H1 (cell line): ENCODE measurements at regions not wholly inside any gene's neighbourhood (a gene's known extent, or its start where the extent isn't known, plus 50 kb on each side); places are given as distances from the start of the nearest gene placed in this dataset.

ENCODE experiments used
- CEBPB ChIP-seq: IDR thresholded peaks from 2 replicates; pipeline ENCODE4 v1.6.1; 2012; ENCODE audit warnings: low read depth, low read length
- CREB1 ChIP-seq: IDR thresholded peaks from 2 replicates; pipeline ENCODE4 v1.6.1; 2012; ENCODE audit warnings: inconsistent platforms
- FOSL1 ChIP-seq: IDR thresholded peaks from 2 replicates; pipeline ENCODE4 v1.6.1; 2011; ENCODE audit warnings: mild to moderate bottlenecking, low read depth, low read length, moderate library complexity; ENCODE audit not compliant: insufficient read depth
- HDAC2 ChIP-seq, 2 experiments: fragments of 300-600 bp in 1 of 2; sonication (generic) in 1 of 2; IDR thresholded peaks; 2 replicates each; pipeline ENCODE4 v1.6.1; 2011 to 2012; ENCODE audit warnings: low read depth in 2 of 2, low read length in 2 of 2, mild to moderate bottlenecking in 2 of 2, moderate library complexity in 2 of 2, borderline replicate concordance in 1 of 2, inconsistent platforms in 1 of 2
- TF ChIP-seq, protein P1 (sequence below), 3 experiments: IDR thresholded peaks; 1 replicate in 2 of 3; 2 replicates in 1 of 3; pipeline versions ENCODE4 v1.5.1 to v1.6.1; 2011; ENCODE audit warnings: low read length in 3 of 3, mild to moderate bottlenecking in 3 of 3, inconsistent platforms in 2 of 3, low read depth in 1 of 3, moderate library complexity in 1 of 3; ENCODE audit not compliant: insufficient read depth in 1 of 3; ENCODE audit errors: control extremely low read depth in 1 of 3

- no peak for TF ChIP-seq CREB1
- no peak for TF ChIP-seq CEBPB
- TF ChIP-seq HDAC2 (IDR thresholded peaks at IDR 0.05; ENCODE audit: borderline replicate concordance in 1 of 2, low read depth in 2 of 2, low read length in 2 of 2) = no peak
- TF ChIP-seq, protein P1, sequence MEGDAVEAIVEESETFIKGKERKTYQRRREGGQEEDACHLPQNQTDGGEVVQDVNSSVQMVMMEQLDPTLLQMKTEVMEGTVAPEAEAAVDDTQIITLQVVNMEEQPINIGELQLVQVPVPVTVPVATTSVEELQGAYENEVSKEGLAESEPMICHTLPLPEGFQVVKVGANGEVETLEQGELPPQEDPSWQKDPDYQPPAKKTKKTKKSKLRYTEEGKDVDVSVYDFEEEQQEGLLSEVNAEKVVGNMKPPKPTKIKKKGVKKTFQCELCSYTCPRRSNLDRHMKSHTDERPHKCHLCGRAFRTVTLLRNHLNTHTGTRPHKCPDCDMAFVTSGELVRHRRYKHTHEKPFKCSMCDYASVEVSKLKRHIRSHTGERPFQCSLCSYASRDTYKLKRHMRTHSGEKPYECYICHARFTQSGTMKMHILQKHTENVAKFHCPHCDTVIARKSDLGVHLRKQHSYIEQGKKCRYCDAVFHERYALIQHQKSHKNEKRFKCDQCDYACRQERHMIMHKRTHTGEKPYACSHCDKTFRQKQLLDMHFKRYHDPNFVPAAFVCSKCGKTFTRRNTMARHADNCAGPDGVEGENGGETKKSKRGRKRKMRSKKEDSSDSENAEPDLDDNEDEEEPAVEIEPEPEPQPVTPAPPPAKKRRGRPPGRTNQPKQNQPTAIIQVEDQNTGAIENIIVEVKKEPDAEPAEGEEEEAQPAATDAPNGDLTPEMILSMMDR (IDR thresholded peaks at IDR 0.05; ENCODE audit: control extremely low read depth in 1 of 3, insufficient read depth in 1 of 3, low read depth in 1 of 3, low read length in 3 of 3) = no peak
- TF ChIP-seq FOSL1 = no peak
Observed at GRCh38 chr7:84362360-84362759, 167.8 kb upstream of the SEMA3A start.
